ENCODE measurements at regions not wholly inside any gene's neighbourhood (a gene's known extent, or its start where the extent isn't known, plus 50 kb on each side); places are given as distances from the start of the nearest gene placed in this dataset.
"Not testable (repeated sequence)": the region's sequence is repeated elsewhere in the genome, so short reads cannot be mapped to it uniquely, and the experiment has no call there.

- H3K4me3 ChIP-seq (ENCODE audit: low read length), result no peak overlapping the region
- no CpG with 5 or more reads among the region's 3 CpGs for WGBS (ENCODE audit: insufficient coverage, insufficient read length)
- no peak for DNase-seq (ENCODE audit: low read depth, low spot score)
- H3K36me3 ChIP-seq (ENCODE audit: control insufficient read depth, insufficient read depth, low read length), result no peaks in the 10 kb centered on the region
- no peaks in the 10 kb centered on the region for H3K9me3 ChIP-seq (ENCODE audit: control insufficient read depth, insufficient read depth, low read length)
- H3K27ac ChIP-seq (ENCODE audit: low read length), result no peak overlapping the region
- no peaks in the 10 kb centered on the region for H3K4me1 ChIP-seq (ENCODE audit: control insufficient read depth, insufficient read depth, low read length)
- no peaks in the 10 kb centered on the region for H3K27me3 ChIP-seq (ENCODE audit: control insufficient read depth, insufficient read depth, low read length)
These were observed 360.4 kb downstream of the MATN1 start for GRCh38 chr1:30363031-30363430.

DNA sequence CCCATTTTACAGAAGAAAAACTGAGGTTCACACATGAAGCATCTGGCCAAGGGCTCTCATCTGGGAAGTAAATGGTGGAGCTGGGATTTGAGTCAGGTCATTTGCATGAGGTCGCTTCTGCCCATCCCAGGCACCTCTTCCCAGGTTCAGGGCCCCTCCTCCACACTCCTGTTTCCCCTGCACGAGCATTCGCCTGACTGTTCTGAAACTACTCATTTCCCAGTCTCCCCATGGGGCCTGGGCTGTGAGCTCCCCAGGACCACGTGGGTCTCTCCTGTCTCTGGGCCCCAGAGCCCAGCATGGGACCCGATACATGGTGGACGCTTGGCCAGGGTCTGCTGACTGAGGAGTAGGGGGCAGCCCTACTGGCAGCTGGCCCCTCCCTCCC, 360.8 kb downstream of the MATN1 start:
- no peaks in the 10 kb centered on the region for H3K36me3 ChIP-seq (ENCODE audit: control insufficient read depth, insufficient read depth, low read length)
- no peaks in the 10 kb centered on the region for H3K9me3 ChIP-seq (ENCODE audit: control insufficient read depth, insufficient read depth, low read length)
- H3K4me1 ChIP-seq (ENCODE audit: control insufficient read depth, insufficient read depth, low read length), result no peaks in the 10 kb centered on the region
- DNase-seq (ENCODE audit: low read depth, low spot score), result no peak
- no peak overlapping the region for H3K4me3 ChIP-seq (ENCODE audit: low read length)
- no CpG with 5 or more reads among the region's 6 CpGs for WGBS (ENCODE audit: insufficient coverage, insufficient read length)
- no peak overlapping the region for H3K27ac ChIP-seq (ENCODE audit: low read length)
- H3K27me3 ChIP-seq (ENCODE audit: control insufficient read depth, insufficient read depth, low read length), result no peaks in the 10 kb centered on the region

GRCh38 chr1:30361890-30362602, 361.3 kb downstream of the MATN1 start:
- not testable (repeated sequence) for H3K9me3 ChIP-seq (ENCODE audit: control insufficient read depth, insufficient read depth, low read length); DNase-seq (ENCODE audit: low read depth, low spot score)
- WGBS (ENCODE audit: insufficient coverage, insufficient read length), result no CpG with 5 or more reads among the region's 10 CpGs

GRCh38 chr1:30360753-30361152, 362.6 kb downstream of the MATN1 start:
- no peak overlapping the region for H3K27ac ChIP-seq (ENCODE audit: low read length)
- no CpG with 5 or more reads among the region's 7 CpGs for WGBS (ENCODE audit: insufficient coverage, insufficient read length)
- no peaks in the 10 kb centered on the region for H3K4me1 ChIP-seq (ENCODE audit: control insufficient read depth, insufficient read depth, low read length)
- no peaks in the 10 kb centered on the region for H3K36me3 ChIP-seq (ENCODE audit: control insufficient read depth, insufficient read depth, low read length)
- no peaks in the 10 kb centered on the region for H3K9me3 ChIP-seq (ENCODE audit: control insufficient read depth, insufficient read depth, low read length)
- no peaks in the 10 kb centered on the region for H3K27me3 ChIP-seq (ENCODE audit: control insufficient read depth, insufficient read depth, low read length)
- DNase-seq (ENCODE audit: low read depth, low spot score), result no peak
- no peak overlapping the region for H3K4me3 ChIP-seq (ENCODE audit: low read length)

More at GRCh38 chr1:30361890-30362602, 361.3 kb downstream of the MATN1 start:
- H3K4me3 ChIP-seq (ENCODE audit: low read length); H3K4me1 ChIP-seq (ENCODE audit: control insufficient read depth, insufficient read depth, low read length); H3K27me3 ChIP-seq (ENCODE audit: control insufficient read depth, insufficient read depth, low read length); H3K36me3 ChIP-seq (ENCODE audit: control insufficient read depth, insufficient read depth, low read length); H3K27ac ChIP-seq (ENCODE audit: low read length): not testable (repeated sequence)

DNA sequence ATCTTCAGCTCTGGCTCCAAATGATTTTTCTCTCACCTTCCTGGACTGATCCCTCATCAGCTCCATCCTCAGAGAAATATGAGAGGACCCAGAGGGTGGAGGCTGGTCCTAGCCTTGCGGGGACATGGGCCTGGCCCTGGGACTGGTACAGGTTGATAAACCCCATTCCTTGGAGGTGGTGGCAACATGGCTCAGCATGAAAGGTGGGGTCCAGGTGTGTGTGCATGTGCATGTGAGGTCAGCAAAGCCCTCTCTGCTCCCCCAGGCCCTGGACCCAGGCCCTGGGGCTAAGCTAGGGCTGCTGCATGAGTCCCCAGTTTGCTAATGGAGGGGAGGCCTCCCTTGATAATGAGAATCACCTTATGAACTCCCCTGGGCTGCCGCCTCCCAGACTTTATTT, 363.1 kb downstream of the MATN1 start:
- no peak overlapping the region for H3K27ac ChIP-seq (ENCODE audit: low read length)
- no peaks in the 10 kb centered on the region for H3K4me1 ChIP-seq (ENCODE audit: control insufficient read depth, insufficient read depth, low read length)
- no peaks in the 10 kb centered on the region for H3K9me3 ChIP-seq (ENCODE audit: control insufficient read depth, insufficient read depth, low read length)
- no peak overlapping the region for H3K4me3 ChIP-seq (ENCODE audit: low read length)
- no peaks in the 10 kb centered on the region for H3K27me3 ChIP-seq (ENCODE audit: control insufficient read depth, insufficient read depth, low read length)
- H3K36me3 ChIP-seq (ENCODE audit: control insufficient read depth, insufficient read depth, low read length), result no peaks in the 10 kb centered on the region
- DNase-seq (ENCODE audit: low read depth, low spot score), result no peak
- WGBS (ENCODE audit: insufficient coverage, insufficient read length), result no CpG with 5 or more reads among the region's 2 CpGs

DNA sequence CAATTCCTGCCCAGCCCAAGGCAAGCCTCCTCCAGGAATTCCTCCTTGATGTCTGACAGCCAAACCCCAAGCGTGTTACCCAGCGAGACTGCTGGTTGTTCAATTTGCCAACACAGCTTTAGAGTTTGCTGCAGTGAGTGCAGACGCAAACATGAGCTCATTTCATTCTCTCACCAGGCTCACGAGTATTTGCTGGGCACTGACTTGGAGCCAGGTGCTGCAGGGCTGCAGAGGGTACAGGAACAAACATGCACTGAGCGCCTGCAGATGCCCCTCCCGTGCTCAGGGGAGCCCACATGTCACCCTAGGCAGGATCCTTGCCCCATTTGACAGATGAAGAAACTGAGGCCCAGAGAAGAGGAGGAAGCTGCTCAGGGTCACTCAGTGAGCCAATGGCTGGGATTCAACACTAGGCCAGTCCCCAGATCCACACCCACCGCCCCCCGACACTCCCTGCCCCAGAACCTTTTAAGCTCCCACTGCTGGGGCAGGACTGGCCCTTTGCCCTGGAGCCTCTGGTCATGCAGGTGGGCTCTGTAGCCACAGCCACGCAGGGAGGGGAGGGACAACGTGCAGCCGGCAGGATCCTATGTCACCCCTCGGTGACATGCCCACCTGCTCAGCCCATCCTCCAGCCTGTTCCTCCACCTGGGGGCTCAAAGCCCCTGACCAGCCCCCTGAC, 363.7 kb downstream of the MATN1 start:
- WGBS (ENCODE audit: insufficient coverage, insufficient read length), result no CpG with 5 or more reads among the region's 12 CpGs
- H3K9me3 ChIP-seq (ENCODE audit: control insufficient read depth, insufficient read depth, low read length), result no peaks in the 10 kb centered on the region
- no peak for DNase-seq (ENCODE audit: low read depth, low spot score)
- H3K27ac ChIP-seq (ENCODE audit: low read length), result no peak overlapping the region
- no peaks in the 10 kb centered on the region for H3K36me3 ChIP-seq (ENCODE audit: control insufficient read depth, insufficient read depth, low read length)
- H3K27me3 ChIP-seq (ENCODE audit: control insufficient read depth, insufficient read depth, low read length), result no peaks in the 10 kb centered on the region
- no peaks in the 10 kb centered on the region for H3K4me1 ChIP-seq (ENCODE audit: control insufficient read depth, insufficient read depth, low read length)
- H3K4me3 ChIP-seq (ENCODE audit: low read length), result no peak overlapping the region

DNA sequence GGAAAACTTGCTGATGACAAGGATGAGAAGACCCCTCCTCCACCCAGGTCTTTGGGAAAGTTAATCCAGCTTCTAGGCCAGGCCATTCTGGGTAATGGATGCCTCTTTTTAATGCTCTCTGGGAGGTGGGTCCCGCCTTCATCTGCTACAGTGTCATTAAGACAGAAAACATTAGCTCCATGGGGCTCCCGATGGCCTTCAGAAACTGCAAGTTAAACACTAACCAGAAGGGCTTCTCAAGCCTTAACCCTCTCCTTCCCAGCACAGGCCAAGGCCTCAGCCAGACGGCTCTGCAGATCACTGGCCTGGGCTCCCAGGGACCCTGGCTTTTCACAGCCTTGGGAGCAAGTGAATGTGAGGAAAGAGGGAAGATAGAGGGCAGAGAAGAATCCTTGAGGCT, 364.9 kb downstream of the MATN1 start:
- no peaks in the 10 kb centered on the region for H3K27me3 ChIP-seq (ENCODE audit: control insufficient read depth, insufficient read depth, low read length)
- H3K4me1 ChIP-seq (ENCODE audit: control insufficient read depth, insufficient read depth, low read length), result no peaks in the 10 kb centered on the region
- DNase-seq (ENCODE audit: low read depth, low spot score), result no peak
- WGBS (ENCODE audit: insufficient coverage, insufficient read length), result no CpG with 5 or more reads among the region's 3 CpGs
- H3K27ac ChIP-seq (ENCODE audit: low read length), result no peak overlapping the region
- H3K9me3 ChIP-seq (ENCODE audit: control insufficient read depth, insufficient read depth, low read length), result no peaks in the 10 kb centered on the region
- no peaks in the 10 kb centered on the region for H3K36me3 ChIP-seq (ENCODE audit: control insufficient read depth, insufficient read depth, low read length)
- no peak overlapping the region for H3K4me3 ChIP-seq (ENCODE audit: low read length)

GRCh38 chr1:30356839-30357238, 366.5 kb downstream of the MATN1 start:
- DNase-seq (ENCODE audit: low read depth, low spot score), result no peak
- no CpG with 5 or more reads among the region's 6 CpGs for WGBS (ENCODE audit: insufficient coverage, insufficient read length)
- H3K27ac ChIP-seq (ENCODE audit: low read length), result no peak overlapping the region
- no peaks in the 10 kb centered on the region for H3K9me3 ChIP-seq (ENCODE audit: control insufficient read depth, insufficient read depth, low read length)
- H3K4me1 ChIP-seq (ENCODE audit: control insufficient read depth, insufficient read depth, low read length), result no peaks in the 10 kb centered on the region
- H3K4me3 ChIP-seq (ENCODE audit: low read length), result no peak overlapping the region
- no peaks in the 10 kb centered on the region for H3K36me3 ChIP-seq (ENCODE audit: control insufficient read depth, insufficient read depth, low read length)
- no peaks in the 10 kb centered on the region for H3K27me3 ChIP-seq (ENCODE audit: control insufficient read depth, insufficient read depth, low read length)

DNA sequence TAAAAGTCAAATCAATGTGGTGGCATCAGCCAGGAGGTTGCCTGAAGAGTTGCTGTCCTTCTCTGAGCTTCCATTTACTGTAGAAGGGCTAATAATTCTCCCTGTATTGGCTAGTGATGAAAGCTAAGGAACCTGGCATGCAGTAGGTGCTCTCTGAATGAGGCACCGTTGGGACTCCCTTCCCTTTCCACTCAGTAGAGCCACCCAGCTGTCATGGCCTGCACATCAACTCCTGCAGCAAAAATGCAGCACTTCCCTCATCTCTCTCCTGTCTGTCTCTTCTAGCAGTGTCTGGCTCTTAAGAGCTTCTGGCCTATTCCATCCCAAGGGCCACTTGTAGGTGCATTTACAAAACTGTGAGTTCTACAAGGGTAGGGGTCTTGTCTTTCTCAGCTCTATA, 369.0 kb downstream of the MATN1 start:
- no peak for DNase-seq (ENCODE audit: low read depth, low spot score)
- Histone ChIP-seq H3K9me3 (ENCODE audit: control insufficient read depth, insufficient read depth, low read length) (no peaks in the 10 kb centered on the region), H3K4me3 (ENCODE audit: low read length) (no peak overlapping the region), H3K4me1 (ENCODE audit: control insufficient read depth, insufficient read depth, low read length) (no peaks in the 10 kb centered on the region), H3K36me3 (ENCODE audit: control insufficient read depth, insufficient read depth, low read length) (no peaks in the 10 kb centered on the region), H3K27me3 (ENCODE audit: control insufficient read depth, insufficient read depth, low read length) (no peaks in the 10 kb centered on the region), H3K27ac (ENCODE audit: low read length) (no peak overlapping the region)
- no CpG with 5 or more reads among the region's 1 CpG for WGBS (ENCODE audit: insufficient coverage, insufficient read length)

DNA sequence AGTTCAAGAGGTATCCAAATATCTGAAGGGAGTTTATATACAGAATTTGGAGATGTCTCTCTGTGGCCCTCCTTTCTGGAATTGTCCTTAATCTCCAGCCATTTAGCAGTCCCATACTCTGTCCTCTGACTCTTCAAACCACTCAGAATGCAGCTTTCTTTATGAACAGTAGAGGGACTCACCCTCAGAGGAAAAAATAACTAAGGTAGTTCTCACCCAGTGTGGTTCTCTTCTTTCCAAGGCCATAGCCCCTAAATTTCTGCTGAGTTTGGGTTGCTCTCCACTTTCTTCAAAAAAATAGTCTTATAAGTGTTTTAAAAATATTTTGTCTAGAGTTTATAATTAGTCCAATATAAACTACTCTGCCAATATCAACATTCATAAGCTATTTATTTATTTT, 369.7 kb downstream of the MATN1 start:
- no peaks in the 10 kb centered on the region for H3K27me3 ChIP-seq (ENCODE audit: control insufficient read depth, insufficient read depth, low read length)
- no peaks in the 10 kb centered on the region for H3K4me1 ChIP-seq (ENCODE audit: control insufficient read depth, insufficient read depth, low read length)
- H3K27ac ChIP-seq (ENCODE audit: low read length), result no peak overlapping the region
- DNase-seq (ENCODE audit: low read depth, low spot score), result no peak
- no peaks in the 10 kb centered on the region for H3K9me3 ChIP-seq (ENCODE audit: control insufficient read depth, insufficient read depth, low read length)
- H3K36me3 ChIP-seq (ENCODE audit: control insufficient read depth, insufficient read depth, low read length), result no peaks in the 10 kb centered on the region
- H3K4me3 ChIP-seq (ENCODE audit: low read length), result no peak overlapping the region

- no peaks in the 10 kb centered on the region for H3K27me3 ChIP-seq (ENCODE audit: control insufficient read depth, insufficient read depth, low read length)
- no peaks in the 10 kb centered on the region for H3K9me3 ChIP-seq (ENCODE audit: control insufficient read depth, insufficient read depth, low read length)
- H3K4me3 ChIP-seq (ENCODE audit: low read length), result no peak overlapping the region
- no peak overlapping the region for H3K27ac ChIP-seq (ENCODE audit: low read length)
- H3K36me3 ChIP-seq (ENCODE audit: control insufficient read depth, insufficient read depth, low read length), result no peaks in the 10 kb centered on the region
- no peaks in the 10 kb centered on the region for H3K4me1 ChIP-seq (ENCODE audit: control insufficient read depth, insufficient read depth, low read length)
- DNase-seq (ENCODE audit: low read depth, low spot score), result no peak
- WGBS (ENCODE audit: insufficient coverage, insufficient read length), result no CpG with 5 or more reads among the region's 2 CpGs
These were observed 375.2 kb downstream of the MATN1 start for GRCh38 chr1:30348147-30348546.
